Body of pancreas (tissue), 4 donors: ENCODE measurements at regions not wholly inside any gene's neighbourhood (a gene's known extent, or its start where the extent isn't known, plus 50 kb on each side); places are given as distances from the start of the nearest gene placed in this dataset.
A peak's percentile ranks its signal among the peaks of the same experiment; 100 is the strongest.
"Not testable (repeated sequence)": the region's sequence is repeated elsewhere in the genome, so short reads cannot be mapped to it uniquely, and the experiment has no call there.

Experiments used
- ATAC-seq: fragments of 150-250 bp; one replicate; pipeline ENCODE4 v1.9.1; 2016
- DNase-seq, 4 donors: peaks; one replicate each; pipeline ENCODE4 v3.0.0-alpha.2; 2019
- H3K27ac ChIP-seq, 4 donors: fragments of 200-600 bp; sonication (generic); 1 replicate in 3 of 4; 2 replicates in 1 of 4; pipeline versions ENCODE4 v1.5.1 to v1.6.1; 2016 to 2019; ENCODE audit warnings: mild to moderate bottlenecking in 1 of 4, mixed read lengths in 1 of 4, moderate library complexity in 1 of 4
- H3K27me3 ChIP-seq, 2 donors: fragments of 200-600 bp; sonication (generic); one replicate each; pipeline ENCODE4 v1.6.0; 2016; ENCODE audit warnings: mild to moderate bottlenecking in 1 of 2
- H3K36me3 ChIP-seq, 2 donors: fragments of 200-600 bp; sonication (generic); replicated peaks in 1 of 2; 2 replicates each; pipeline ENCODE4 v1.5.1; 2016; ENCODE audit warnings: low read depth in 2 of 2; ENCODE audit not compliant: insufficient read depth in 1 of 2
- H3K4me1 ChIP-seq: fragments of 200-600 bp; sonication (generic); one replicate; pipeline ENCODE4 v1.6.0; 2016
- H3K4me3 ChIP-seq, 2 donors: fragments of 200-600 bp; sonication (generic); 1 replicate in 1 of 2; 2 replicates in 1 of 2; pipeline ENCODE4 v1.5.1; 2016 to 2019
- H3K9me3 ChIP-seq, 3 donors: fragments of 200-600 bp; sonication (generic); 1 replicate in 2 of 3; 2 replicates in 1 of 3; pipeline ENCODE4 v1.5.1; 2016
- CTCF ChIP-seq, 7 experiments: fragments of 450-650 bp in 4 of 7; fragments of 200-600 bp in 3 of 7; sonication (generic) in 3 of 7; IDR thresholded peaks; one replicate each; pipeline ENCODE4 v1.5.1; 2016 to 2019; ENCODE audit warnings: antibody characterized with exemption in 7 of 7
- POLR2A ChIP-seq, 3 donors: fragments of 450-650 bp; IDR thresholded peaks; one replicate each; pipeline ENCODE4 v1.6.1; 2016; ENCODE audit warnings: antibody characterized with exemption in 3 of 3, mild to moderate bottlenecking in 2 of 3
- WGBS, 2 donors: methylation state at CpG; one replicate each; pipeline ENCODE4 v1.1.5; 2017; 5-methylcytosine and 5-hydroxymethylcytosine counted together
- intact Hi-C: fragments of 100-400 bp; cut with DNase I; formaldehyde crosslinking; loops from one replicate; pipeline ENCODE4 v1.15.1; 2023

DNA sequence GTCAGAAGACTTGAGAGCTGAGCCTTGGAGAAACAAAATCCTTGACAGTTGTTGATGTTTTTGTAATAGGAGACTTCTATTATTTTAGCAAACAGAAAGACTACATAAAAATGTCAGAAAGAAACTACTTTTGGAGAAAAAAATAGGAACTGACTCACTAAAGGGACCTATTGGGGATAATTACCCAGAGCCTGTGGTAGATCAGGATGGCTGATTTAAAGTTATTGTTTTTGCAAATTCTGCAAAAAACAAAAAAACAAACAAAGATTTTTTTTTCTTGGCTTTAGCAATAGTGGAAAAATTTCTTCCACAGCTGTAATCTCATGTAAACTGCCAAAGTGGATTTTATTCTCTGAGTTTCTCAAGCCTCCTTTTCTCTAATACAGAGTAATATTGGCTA is 101.5 kb upstream of the SATB1 start:
- ATAC-seq (no peak), DNase-seq (no peak)
- no peak overlapping the region for H3K4me3 ChIP-seq
- H3K9me3 ChIP-seq, result no peaks in the 10 kb centered on the region
- H3K36me3 ChIP-seq, result no peaks in the 10 kb centered on the region
- no peak overlapping the region for H3K27ac ChIP-seq
- TF ChIP-seq CTCF (IDR thresholded peaks at IDR 0.05), result no peak
- no peak for TF ChIP-seq POLR2A (IDR thresholded peaks at IDR 0.05)
- H3K27me3 ChIP-seq, result no peaks in the 10 kb centered on the region
- H3K4me1 ChIP-seq, result no peaks in the 10 kb centered on the region
- intact Hi-C loops, result no loop called here

- intact Hi-C loops, H3K27ac ChIP-seq, H3K9me3 ChIP-seq, H3K4me1 ChIP-seq, H3K4me3 ChIP-seq, H3K27me3 ChIP-seq, DNase-seq, ATAC-seq, H3K36me3 ChIP-seq: not testable (repeated sequence)
- WGBS, 2 donors, result 87% methylated on average over 16 to 17 of the region's 19 CpGs
Measured at GRCh38 chr3:18516170-18516569, 91.0 kb upstream of the SATB1 start.

DNA sequence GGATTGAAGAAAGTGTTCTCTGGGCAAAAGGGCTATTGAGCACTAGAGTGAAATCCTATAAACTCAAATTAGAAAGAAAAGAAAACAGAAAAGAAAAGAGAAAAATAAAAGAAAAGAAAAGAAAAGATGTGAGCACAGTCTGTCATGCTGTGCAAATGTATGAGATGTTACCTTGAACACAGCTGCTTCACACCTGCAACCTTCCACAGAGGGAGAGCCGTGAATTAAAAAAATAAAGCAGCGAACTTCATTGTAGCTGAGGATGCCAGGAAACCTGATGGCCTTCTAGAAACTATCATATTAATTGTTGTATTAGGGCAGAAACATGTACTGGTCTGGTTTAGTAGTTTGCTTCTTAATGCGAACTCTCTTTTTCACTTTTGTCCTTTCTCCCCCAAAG is 88.0 kb upstream of the SATB1 start:
- ATAC-seq (peak; percentile 56), DNase-seq (peak in 2 of 4 donors; percentile 36 to 64)
- H3K36me3 ChIP-seq, result no peaks in the 10 kb centered on the region
- H3K9me3 ChIP-seq, result no peaks in the 10 kb centered on the region
- WGBS, 2 donors, result 50 to 51% methylated on average over 3 of the region's 3 CpGs
- H3K27ac ChIP-seq, result no peak overlapping the region
- TF ChIP-seq POLR2A (IDR thresholded peaks at IDR 0.05) (no peak), CTCF (IDR thresholded peaks at IDR 0.05) (no peak)
- no peaks in the 10 kb centered on the region for H3K27me3 ChIP-seq
- intact Hi-C loops, result no loop called here
- no peak overlapping the region for H3K4me3 ChIP-seq
- H3K4me1 ChIP-seq, result peaks cover 4% of the 10 kb centered on the region

DNA sequence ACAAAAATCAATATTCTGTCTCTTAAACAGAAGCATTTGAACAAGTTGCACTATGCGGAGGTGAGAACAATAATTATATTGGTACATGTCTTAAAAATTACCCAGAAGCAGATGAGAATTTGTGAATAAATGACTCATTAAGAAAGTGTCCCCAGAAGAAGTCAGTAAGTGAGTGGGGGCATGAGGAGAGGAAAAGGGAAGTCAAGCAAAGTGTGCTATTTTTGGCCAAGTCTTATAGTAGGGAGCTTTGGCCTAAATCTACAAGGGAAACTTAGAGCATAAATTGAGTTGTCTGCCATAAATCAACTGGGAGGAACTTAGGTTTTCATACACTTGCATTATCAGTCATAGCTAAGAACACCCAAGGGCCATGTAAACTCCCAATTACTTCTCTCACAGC is 86.9 kb upstream of the SATB1 start:
- Histone ChIP-seq H3K27ac (no peak overlapping the region), H3K4me3 (no peak overlapping the region), H3K27me3 (no peaks in the 10 kb centered on the region), H3K4me1 (peaks cover 4% of the 10 kb centered on the region), H3K9me3 (no peaks in the 10 kb centered on the region), H3K36me3 (no peaks in the 10 kb centered on the region)
- DNase-seq, result no peak
- WGBS, 2 donors, result 68 to 80% methylated on average over 1 of the region's 1 CpG
- ATAC-seq, result no peak
- intact Hi-C loops, result no loop called here
- TF ChIP-seq CTCF (IDR thresholded peaks at IDR 0.05), result no peak
- no peak for TF ChIP-seq POLR2A (IDR thresholded peaks at IDR 0.05)

GRCh38 chr3:18510947-18511346 is 85.8 kb upstream of the SATB1 start:
- Histone ChIP-seq H3K9me3 (no peaks in the 10 kb centered on the region), H3K4me3 (no peak overlapping the region), H3K27me3 (no peaks in the 10 kb centered on the region), H3K27ac (no peak overlapping the region), H3K36me3 (no peaks in the 10 kb centered on the region), H3K4me1 (peaks cover 4% of the 10 kb centered on the region)
- 83 to 93% methylated on average over 3 of the region's 3 CpGs for WGBS, 2 donors
- intact Hi-C loops, result no loop called here
- TF ChIP-seq CTCF (IDR thresholded peaks at IDR 0.05) (no peak), POLR2A (IDR thresholded peaks at IDR 0.05) (no peak)
- DNase-seq (no peak), ATAC-seq (no peak)
